ENCODE measurements at regions not wholly inside any gene's neighbourhood (a gene's known extent, or its start where the extent isn't known, plus 50 kb on each side); places are given as distances from the start of the nearest gene placed in this dataset.

- no peak for DNase-seq (ENCODE audit: low spot score)
Observed at GRCh38 chr14:87434011-87434410, 559.0 kb downstream of the GALC start.

- no peak for DNase-seq (ENCODE audit: low spot score)
Observed at GRCh38 chr14:87432698-87433097, 560.3 kb downstream of the GALC start.

GRCh38 chr14:87430810-87431209, 562.2 kb downstream of the GALC start:
- no peak for DNase-seq (ENCODE audit: low spot score)

- no peak for DNase-seq (ENCODE audit: low spot score)
Observed at GRCh38 chr14:87430214-87430613, 562.8 kb downstream of the GALC start.

- DNase-seq (ENCODE audit: low spot score), result no peak
Observed at GRCh38 chr14:87419925-87420324, 573.1 kb downstream of the GALC start.

GRCh38 chr14:87411370-87411769, 581.6 kb downstream of the GALC start:
- no peak for DNase-seq (ENCODE audit: low spot score)

GRCh38 chr14:87409393-87409792, 583.6 kb downstream of the GALC start:
- no peak for DNase-seq (ENCODE audit: low spot score)

- no peak for DNase-seq (ENCODE audit: low spot score)
Observed at GRCh38 chr14:87407344-87407743, 585.6 kb downstream of the GALC start.

- DNase-seq (ENCODE audit: low spot score), result no peak
Observed at GRCh38 chr14:87405563-87405962, 587.4 kb downstream of the GALC start.

- no peak for DNase-seq (ENCODE audit: low spot score)
Observed at GRCh38 chr14:87397499-87397898, 595.5 kb downstream of the GALC start.

GRCh38 chr14:87391066-87391465, 601.9 kb downstream of the GALC start:
- no peak for DNase-seq (ENCODE audit: low spot score)

- no peak for DNase-seq (ENCODE audit: low spot score)
Observed at GRCh38 chr14:87388946-87389345, 604.0 kb downstream of the GALC start.

GRCh38 chr14:87387806-87388205, 605.2 kb downstream of the GALC start:
- no peak for DNase-seq (ENCODE audit: low spot score)

GRCh38 chr14:87386524-87386923, 606.5 kb downstream of the GALC start:
- no peak for DNase-seq (ENCODE audit: low spot score)

- DNase-seq (ENCODE audit: low spot score), result no peak
Observed at GRCh38 chr14:87380054-87380453, 612.9 kb downstream of the GALC start.

GRCh38 chr14:87368751-87369150, 624.2 kb downstream of the GALC start:
- DNase-seq (ENCODE audit: low spot score), result no peak

GRCh38 chr14:87360246-87360645, 632.7 kb downstream of the GALC start:
- DNase-seq (ENCODE audit: low spot score), result peak; percentile 79

- no peak for DNase-seq (ENCODE audit: low spot score)
Observed at GRCh38 chr14:87351007-87351406, 642.0 kb downstream of the GALC start.

GRCh38 chr14:87349921-87350320, 643.1 kb downstream of the GALC start:
- no peak for DNase-seq (ENCODE audit: low spot score)

- DNase-seq (ENCODE audit: low spot score), result no peak
Observed at GRCh38 chr14:87343652-87344051, 649.3 kb downstream of the GALC start.

GRCh38 chr14:87334997-87335685, 657.8 kb downstream of the GALC start:
- DNase-seq (ENCODE audit: low spot score), result no peak

GRCh38 chr14:87331991-87332390, 661.0 kb downstream of the GALC start:
- DNase-seq (ENCODE audit: low spot score), result no peak

- DNase-seq (ENCODE audit: low spot score), result no peak
Observed at GRCh38 chr14:87325741-87326140, 667.2 kb downstream of the GALC start.

- no peak for DNase-seq (ENCODE audit: low spot score)
Observed at GRCh38 chr14:87323191-87323590, 669.8 kb downstream of the GALC start.
